Spinal cord (tissue), 9 donors: ENCODE measurements at regions not wholly inside any gene's neighbourhood (a gene's known extent, or its start where the extent isn't known, plus 50 kb on each side); places are given as distances from the start of the nearest gene placed in this dataset.

ENCODE experiments used
- DNase-seq, 6 donors: peaks; one replicate each; pipeline versions ENCODE4 v3.0.0 to v3.0.0-alpha.2; 2013 to 2015; ENCODE audit warnings: low spot score in 6 of 6, low read depth in 4 of 6
- H3K27ac ChIP-seq: one replicate; pipeline ENCODE4 v1.5.1; 2013; ENCODE audit warnings: low read depth, low read length, control low read depth
- H3K27me3 ChIP-seq: one replicate; pipeline ENCODE4 v1.6.1; 2013; ENCODE audit warnings: low read length; ENCODE audit not compliant: control insufficient read depth, insufficient read depth
- H3K36me3 ChIP-seq: one replicate; pipeline ENCODE4 v1.6.1; 2013; ENCODE audit warnings: low read length; ENCODE audit not compliant: control insufficient read depth, insufficient read depth
- H3K4me1 ChIP-seq: one replicate; pipeline ENCODE4 v1.6.1; 2013; ENCODE audit warnings: low read length; ENCODE audit not compliant: control insufficient read depth, insufficient read depth
- H3K4me3 ChIP-seq: one replicate; pipeline ENCODE4 v1.5.1; 2013; ENCODE audit warnings: low read depth, low read length, control low read depth
- H3K9me3 ChIP-seq: one replicate; pipeline ENCODE4 v1.6.1; 2013; ENCODE audit warnings: low read length; ENCODE audit not compliant: control insufficient read depth, insufficient read depth
- WGBS: methylation state at CpG from one replicate; pipeline ENCODE4 v1.1.5; 2013; ENCODE audit warnings: missing lambda C conversion rate; ENCODE audit not compliant: insufficient coverage; 5-methylcytosine and 5-hydroxymethylcytosine counted together
- donor health status: healthy.

DNA sequence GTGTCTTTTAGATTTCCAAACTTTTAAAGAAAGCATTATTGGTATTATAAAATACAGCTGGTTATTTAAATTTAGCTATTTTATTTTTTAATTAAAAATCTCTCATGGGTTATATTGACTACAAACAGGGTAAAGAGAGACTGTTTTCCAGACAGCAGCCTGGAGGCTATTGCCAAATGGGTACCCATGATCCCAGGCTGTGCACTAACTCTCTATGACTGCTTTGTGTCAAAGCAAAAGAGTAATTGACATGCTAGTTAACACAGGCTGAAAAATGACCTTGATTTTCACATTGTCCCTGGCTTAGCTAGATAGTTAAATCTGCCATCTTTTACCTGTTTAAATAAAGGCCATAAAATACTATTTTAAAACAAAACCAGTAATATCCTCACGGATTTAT lies 589.7 kb downstream of the ANXA1 start:
- no peaks in the 10 kb centered on the region for H3K9me3 ChIP-seq
- DNase-seq = peak in 1 of 6 donors; percentile 5
- H3K4me3 ChIP-seq = no peak overlapping the region
- no peak overlapping the region for H3K27ac ChIP-seq
- H3K4me1 ChIP-seq = no peaks in the 10 kb centered on the region
- no peaks in the 10 kb centered on the region for H3K36me3 ChIP-seq
- no CpG with 5 or more reads among the region's 1 CpG for WGBS
- H3K27me3 ChIP-seq = no peaks in the 10 kb centered on the region

DNA sequence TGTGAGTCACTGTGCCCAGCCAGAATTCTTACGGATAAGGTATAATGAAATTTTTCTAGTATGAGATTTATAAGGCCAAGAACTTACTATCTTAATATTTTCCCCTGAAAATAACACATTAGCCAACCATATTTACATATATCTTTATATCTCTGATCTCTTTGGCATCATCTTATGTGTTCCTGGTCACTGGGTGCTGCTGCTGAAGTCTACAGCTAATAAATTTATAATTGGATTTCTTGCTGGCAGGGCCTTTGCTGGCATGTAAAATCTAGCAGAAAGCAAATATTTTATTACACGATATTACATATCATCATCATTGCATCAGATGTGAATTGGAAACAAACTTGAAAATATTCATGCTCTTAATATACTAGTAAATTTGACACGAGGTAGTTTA lies 590.7 kb downstream of the ANXA1 start:
- no peak for DNase-seq
- Histone ChIP-seq H3K27ac (no peak overlapping the region), H3K4me1 (no peaks in the 10 kb centered on the region), H3K4me3 (no peak overlapping the region), H3K36me3 (no peaks in the 10 kb centered on the region), H3K9me3 (no peaks in the 10 kb centered on the region), H3K27me3 (no peaks in the 10 kb centered on the region)
- no CpG with 5 or more reads among the region's 3 CpGs for WGBS

DNA sequence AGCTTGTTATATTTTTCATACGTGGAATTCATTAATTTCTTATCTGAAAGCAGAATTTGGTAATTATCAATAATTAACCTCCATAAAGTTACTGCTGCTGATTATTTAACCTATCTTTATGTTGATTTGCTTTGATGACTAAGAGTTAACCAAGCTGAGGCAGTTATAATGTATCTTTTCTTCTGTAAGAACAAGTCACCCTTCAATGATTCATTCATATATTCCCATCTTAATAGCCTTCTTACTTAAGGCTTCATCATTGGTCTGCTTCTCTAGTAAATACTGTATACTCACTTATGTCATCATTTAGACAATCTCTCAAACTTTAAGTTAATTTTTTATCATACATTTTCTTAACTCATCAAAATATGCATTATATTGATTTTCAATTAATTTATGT lies 592.2 kb downstream of the ANXA1 start:
- WGBS = no CpG with 5 or more reads among the region's 1 CpG
- H3K36me3 ChIP-seq = no peaks in the 10 kb centered on the region
- DNase-seq = no peak
- H3K4me3 ChIP-seq = no peak overlapping the region
- H3K4me1 ChIP-seq = no peaks in the 10 kb centered on the region
- no peak overlapping the region for H3K27ac ChIP-seq
- H3K9me3 ChIP-seq = no peaks in the 10 kb centered on the region
- H3K27me3 ChIP-seq = no peaks in the 10 kb centered on the region

DNA sequence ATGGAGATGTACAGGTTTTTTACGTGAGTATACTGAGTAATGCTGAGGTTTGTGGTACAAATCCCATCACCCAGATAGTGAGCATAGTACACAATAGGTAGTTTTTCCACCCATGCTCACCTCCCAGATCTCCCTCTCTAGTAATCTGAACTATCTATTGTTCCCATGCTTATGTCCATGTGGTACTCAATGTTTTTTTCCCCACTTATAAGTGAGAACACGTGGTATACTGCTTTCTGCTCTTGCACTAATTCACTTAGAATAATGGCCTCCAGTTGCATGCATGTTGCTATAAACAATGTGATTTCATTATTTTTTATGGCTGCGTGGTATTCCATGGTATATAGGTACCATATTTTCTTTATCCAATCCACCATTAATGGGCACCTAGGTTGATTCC lies 593.9 kb downstream of the ANXA1 start:
- no peaks in the 10 kb centered on the region for H3K36me3 ChIP-seq
- no peak for DNase-seq
- no peaks in the 10 kb centered on the region for H3K27me3 ChIP-seq
- no peak overlapping the region for H3K4me3 ChIP-seq
- no peak overlapping the region for H3K27ac ChIP-seq
- no CpG with 5 or more reads among the region's 3 CpGs for WGBS
- H3K4me1 ChIP-seq = no peaks in the 10 kb centered on the region
- no peaks in the 10 kb centered on the region for H3K9me3 ChIP-seq

DNA sequence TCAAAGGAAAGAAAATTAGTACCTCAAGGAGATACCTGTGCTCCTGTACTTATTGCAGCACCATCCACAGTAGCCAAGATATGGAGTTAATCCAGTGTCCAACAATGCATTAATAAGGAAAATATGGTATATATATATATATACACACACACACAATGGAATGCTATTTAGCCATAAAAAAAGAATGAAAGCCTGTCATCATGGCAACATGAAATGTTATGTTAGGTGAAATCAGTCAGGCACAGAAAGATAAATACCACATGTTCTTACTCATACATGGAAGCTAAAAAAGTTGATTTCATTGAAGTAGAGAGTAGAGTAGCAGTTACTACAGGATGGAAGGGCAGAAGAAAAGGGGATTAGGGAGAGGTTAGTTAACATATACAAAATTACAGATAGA lies 601.5 kb downstream of the ANXA1 start:
- no peak overlapping the region for H3K4me3 ChIP-seq
- no peaks in the 10 kb centered on the region for H3K36me3 ChIP-seq
- no peaks in the 10 kb centered on the region for H3K27me3 ChIP-seq
- no peaks in the 10 kb centered on the region for H3K9me3 ChIP-seq
- no peaks in the 10 kb centered on the region for H3K4me1 ChIP-seq
- H3K27ac ChIP-seq = no peak overlapping the region
- DNase-seq = no peak

- no peak overlapping the region for H3K4me3 ChIP-seq
- no peaks in the 10 kb centered on the region for H3K4me1 ChIP-seq
- no peak for DNase-seq
- H3K27me3 ChIP-seq = no peaks in the 10 kb centered on the region
- no peak overlapping the region for H3K27ac ChIP-seq
- 100% methylated on average over 4 of the region's 4 CpGs for WGBS
- H3K36me3 ChIP-seq = no peaks in the 10 kb centered on the region
- no peaks in the 10 kb centered on the region for H3K9me3 ChIP-seq
These were observed 610.2 kb downstream of the ANXA1 start for GRCh38 chr9:73761905-73762304.

- Histone ChIP-seq H3K4me3 (no peak overlapping the region), H3K9me3 (no peaks in the 10 kb centered on the region), H3K4me1 (no peaks in the 10 kb centered on the region), H3K27ac (no peak overlapping the region), H3K27me3 (no peaks in the 10 kb centered on the region), H3K36me3 (no peaks in the 10 kb centered on the region)
- peak in 2 of 6 donors; percentile 14 to 17 for DNase-seq
- WGBS = no CpG with 5 or more reads among the region's 1 CpG
These were observed 622.2 kb downstream of the ANXA1 start for GRCh38 chr9:73773896-73774295.

- no CpG with 5 or more reads among the region's 2 CpGs for WGBS
- Histone ChIP-seq H3K36me3 (no peaks in the 10 kb centered on the region), H3K27me3 (no peaks in the 10 kb centered on the region), H3K27ac (no peak overlapping the region), H3K9me3 (no peaks in the 10 kb centered on the region), H3K4me3 (no peak overlapping the region), H3K4me1 (no peaks in the 10 kb centered on the region)
- DNase-seq = no peak
These were observed 624.1 kb downstream of the ANXA1 start for GRCh38 chr9:73775757-73776156.

DNA sequence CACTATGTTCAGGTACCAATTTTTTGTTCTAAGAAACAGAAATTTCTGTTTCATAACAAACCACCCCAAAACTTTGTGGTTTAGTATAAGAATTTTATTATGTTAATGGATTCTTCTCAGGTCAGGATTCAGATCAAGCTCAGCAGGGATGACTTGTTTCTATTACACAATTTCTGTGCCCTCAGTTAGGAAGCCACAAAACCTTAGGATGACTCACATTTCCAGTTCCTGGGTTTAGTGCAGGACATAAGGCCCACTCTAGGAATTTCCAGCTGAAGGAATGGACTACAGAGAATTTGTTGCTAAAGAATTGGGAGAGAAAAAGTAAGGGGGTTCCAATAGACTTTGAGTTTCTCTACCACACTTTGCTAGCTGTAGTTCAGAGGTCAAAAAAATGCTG lies 629.3 kb downstream of the ANXA1 start:
- no peak for DNase-seq
- Histone ChIP-seq H3K36me3 (no peaks in the 10 kb centered on the region), H3K4me3 (no peak overlapping the region), H3K4me1 (no peaks in the 10 kb centered on the region), H3K9me3 (no peaks in the 10 kb centered on the region), H3K27me3 (no peaks in the 10 kb centered on the region), H3K27ac (no peak overlapping the region)

DNA sequence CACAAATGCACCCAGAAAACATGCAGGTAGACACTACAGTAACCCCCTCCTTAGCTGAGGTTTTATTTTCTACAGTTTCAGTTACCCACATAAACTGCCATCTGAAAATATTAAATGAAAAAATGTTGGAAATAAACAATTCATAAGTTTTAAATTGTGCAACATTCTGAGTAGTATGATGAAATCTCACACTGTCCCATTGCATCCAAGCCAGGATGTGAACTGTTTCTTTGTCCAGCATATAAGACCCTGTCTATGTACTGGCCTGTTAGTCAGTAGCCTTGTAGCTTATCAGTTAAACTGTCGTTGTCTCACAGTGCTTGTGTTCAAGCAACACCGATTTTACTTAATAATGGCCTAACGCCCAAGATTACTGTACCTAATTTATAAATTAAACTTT lies 630.5 kb downstream of the ANXA1 start:
- no peak overlapping the region for H3K4me3 ChIP-seq
- no peak for DNase-seq
- no peaks in the 10 kb centered on the region for H3K4me1 ChIP-seq
- WGBS = no CpG with 5 or more reads among the region's 3 CpGs
- no peaks in the 10 kb centered on the region for H3K27me3 ChIP-seq
- no peaks in the 10 kb centered on the region for H3K36me3 ChIP-seq
- no peaks in the 10 kb centered on the region for H3K9me3 ChIP-seq
- H3K27ac ChIP-seq = no peak overlapping the region

- Histone ChIP-seq H3K36me3 (no peaks in the 10 kb centered on the region), H3K27me3 (no peaks in the 10 kb centered on the region), H3K4me3 (no peak overlapping the region), H3K9me3 (no peaks in the 10 kb centered on the region), H3K4me1 (no peaks in the 10 kb centered on the region), H3K27ac (no peak overlapping the region)
- no peak for DNase-seq
These were observed 647.8 kb downstream of the ANXA1 start for GRCh38 chr9:73799446-73799845.
